ENCODE measurements at regions not wholly inside any gene's neighbourhood (a gene's known extent, or its start where the extent isn't known, plus 50 kb on each side); places are given as distances from the start of the nearest gene placed in this dataset.
"Not testable (repeated sequence)": the region's sequence is repeated elsewhere in the genome, so short reads cannot be mapped to it uniquely, and the experiment has no call there.

GRCh38 chr10:85504641-85505040 is 862.0 kb downstream of the GRID1 start:
- not testable (repeated sequence) for H3K9me3 ChIP-seq (ENCODE audit: insufficient read depth, low read depth, low read length); H3K9ac ChIP-seq (ENCODE audit: low read length); H3K79me1 ChIP-seq (ENCODE audit: low read length); H3K27me3 ChIP-seq (ENCODE audit: insufficient read depth, low read length); H3K4me2 ChIP-seq (ENCODE audit: low read length); DNase-seq; H3K14ac ChIP-seq (ENCODE audit: low read length); H2BK12ac ChIP-seq (ENCODE audit: low read length); H3K23ac ChIP-seq (ENCODE audit: low read length); H4K91ac ChIP-seq (ENCODE audit: low read depth, low read length); H3K4ac ChIP-seq (ENCODE audit: low read depth, low read length); H2BK5ac ChIP-seq (ENCODE audit: low read depth, low read length, poor library complexity); H2AFZ ChIP-seq (ENCODE audit: insufficient read depth, low read length, poor library complexity); H3K79me2 ChIP-seq (ENCODE audit: control insufficient read depth, insufficient read depth, low read length, poor library complexity); H3K4me1 ChIP-seq (ENCODE audit: control insufficient read depth in 1 of 2, insufficient read depth in 2 of 2, low read length in 2 of 2); H4K12ac ChIP-seq (ENCODE audit: low read depth, low read length); H4K8ac ChIP-seq (ENCODE audit: low read depth, low read length); H3K36me3 ChIP-seq (ENCODE audit: control insufficient read depth in 1 of 2, insufficient read depth in 2 of 2, low read length in 2 of 2); H2AK5ac ChIP-seq (ENCODE audit: low read length); H3K4me3 ChIP-seq (ENCODE audit: low read depth, low read length); H2BK120ac ChIP-seq (ENCODE audit: insufficient read depth, low read length, poor library complexity); H3K18ac ChIP-seq (ENCODE audit: low read length); H3K27ac ChIP-seq (ENCODE audit: low read depth, low read length)
- no CpG with 5 or more reads among the region's 10 CpGs for WGBS (ENCODE audit: extremely low coverage, insufficient coverage, insufficient read length)

GRCh38 chr10:85508159-85508558 is 858.4 kb downstream of the GRID1 start:
- Histone ChIP-seq H3K23ac (ENCODE audit: low read length) (no peak overlapping the region), H2AK5ac (ENCODE audit: low read length) (no peak overlapping the region), H3K36me3 (ENCODE audit: control insufficient read depth in 1 of 2, insufficient read depth in 2 of 2, low read length in 2 of 2) (no peaks in the 10 kb centered on the region), H2BK120ac (ENCODE audit: insufficient read depth, low read length, poor library complexity) (no peak overlapping the region), H3K9me3 (ENCODE audit: insufficient read depth, low read depth, low read length) (peaks cover 2% of the 10 kb centered on the region), H3K4ac (ENCODE audit: low read depth, low read length) (no peak overlapping the region), H2AFZ (ENCODE audit: insufficient read depth, low read length, poor library complexity) (no peak overlapping the region), H2BK5ac (ENCODE audit: low read depth, low read length, poor library complexity) (no peak overlapping the region), H4K12ac (ENCODE audit: low read depth, low read length) (no peak overlapping the region), H4K8ac (ENCODE audit: low read depth, low read length) (no peak overlapping the region), H3K18ac (ENCODE audit: low read length) (no peak overlapping the region), H3K4me1 (ENCODE audit: control insufficient read depth in 1 of 2, insufficient read depth in 2 of 2, low read length in 2 of 2) (no peaks in the 10 kb centered on the region), H3K4me2 (ENCODE audit: low read length) (no peak overlapping the region), H3K27ac (ENCODE audit: low read depth, low read length) (no peak overlapping the region), H3K14ac (ENCODE audit: low read length) (no peak overlapping the region), H4K91ac (ENCODE audit: low read depth, low read length) (no peak overlapping the region), H3K9ac (ENCODE audit: low read length) (no peak overlapping the region), H2BK12ac (ENCODE audit: low read length) (no peak overlapping the region), H3K79me1 (ENCODE audit: low read length) (no peaks in the 10 kb centered on the region), H3K27me3 (ENCODE audit: insufficient read depth, low read length) (no peaks in the 10 kb centered on the region), H3K4me3 (ENCODE audit: low read depth, low read length) (no peak overlapping the region), H3K79me2 (ENCODE audit: control insufficient read depth, insufficient read depth, low read length, poor library complexity) (no peaks in the 10 kb centered on the region)
- peak in 1 of 2 donors; percentile 19 for DNase-seq
- no CpG with 5 or more reads among the region's 2 CpGs for WGBS (ENCODE audit: extremely low coverage, insufficient coverage, insufficient read length)

- Histone ChIP-seq H2AK5ac (ENCODE audit: low read length) (no peak overlapping the region), H2AFZ (ENCODE audit: insufficient read depth, low read length, poor library complexity) (no peak overlapping the region), H2BK12ac (ENCODE audit: low read length) (no peak overlapping the region), H3K9ac (ENCODE audit: low read length) (no peak overlapping the region), H3K18ac (ENCODE audit: low read length) (no peak overlapping the region), H3K4me1 (ENCODE audit: control insufficient read depth in 1 of 2, insufficient read depth in 2 of 2, low read length in 2 of 2) (no peaks in the 10 kb centered on the region), H2BK120ac (ENCODE audit: insufficient read depth, low read length, poor library complexity) (no peak overlapping the region), H3K23ac (ENCODE audit: low read length) (no peak overlapping the region), H3K27ac (ENCODE audit: low read depth, low read length) (no peak overlapping the region), H3K4ac (ENCODE audit: low read depth, low read length) (no peak overlapping the region), H4K12ac (ENCODE audit: low read depth, low read length) (no peak overlapping the region), H3K36me3 (ENCODE audit: control insufficient read depth in 1 of 2, insufficient read depth in 2 of 2, low read length in 2 of 2) (no peaks in the 10 kb centered on the region), H3K4me2 (ENCODE audit: low read length) (no peak overlapping the region), H4K91ac (ENCODE audit: low read depth, low read length) (no peak overlapping the region), H3K9me3 (ENCODE audit: insufficient read depth, low read depth, low read length) (no peaks in the 10 kb centered on the region), H3K79me1 (ENCODE audit: low read length) (no peaks in the 10 kb centered on the region), H3K4me3 (ENCODE audit: low read depth, low read length) (no peak overlapping the region), H3K27me3 (ENCODE audit: insufficient read depth, low read length) (no peaks in the 10 kb centered on the region), H3K14ac (ENCODE audit: low read length) (no peak overlapping the region), H4K8ac (ENCODE audit: low read depth, low read length) (no peak overlapping the region), H3K79me2 (ENCODE audit: control insufficient read depth, insufficient read depth, low read length, poor library complexity) (no peaks in the 10 kb centered on the region), H2BK5ac (ENCODE audit: low read depth, low read length, poor library complexity) (no peak overlapping the region)
- DNase-seq = no peak
- WGBS (ENCODE audit: extremely low coverage, insufficient coverage, insufficient read length) = no CpG with 5 or more reads among the region's 5 CpGs
Measured at GRCh38 chr10:85510682-85511081, 855.9 kb downstream of the GRID1 start.

GRCh38 chr10:85513436-85513835 is 853.2 kb downstream of the GRID1 start:
- Histone ChIP-seq H2BK5ac (ENCODE audit: low read depth, low read length, poor library complexity) (no peak overlapping the region), H3K36me3 (ENCODE audit: control insufficient read depth in 1 of 2, insufficient read depth in 2 of 2, low read length in 2 of 2) (no peaks in the 10 kb centered on the region), H4K12ac (ENCODE audit: low read depth, low read length) (no peak overlapping the region), H4K8ac (ENCODE audit: low read depth, low read length) (no peak overlapping the region), H4K91ac (ENCODE audit: low read depth, low read length) (no peak overlapping the region), H3K9me3 (ENCODE audit: insufficient read depth, low read depth, low read length) (no peaks in the 10 kb centered on the region), H3K9ac (ENCODE audit: low read length) (no peak overlapping the region), H3K4ac (ENCODE audit: low read depth, low read length) (no peak overlapping the region), H3K79me1 (ENCODE audit: low read length) (no peaks in the 10 kb centered on the region), H3K23ac (ENCODE audit: low read length) (no peak overlapping the region), H3K14ac (ENCODE audit: low read length) (no peak overlapping the region), H3K4me1 (ENCODE audit: control insufficient read depth in 1 of 2, insufficient read depth in 2 of 2, low read length in 2 of 2) (no peaks in the 10 kb centered on the region), H3K27me3 (ENCODE audit: insufficient read depth, low read length) (no peaks in the 10 kb centered on the region), H3K79me2 (ENCODE audit: control insufficient read depth, insufficient read depth, low read length, poor library complexity) (no peaks in the 10 kb centered on the region), H2BK120ac (ENCODE audit: insufficient read depth, low read length, poor library complexity) (no peak overlapping the region), H2BK12ac (ENCODE audit: low read length) (no peak overlapping the region), H3K4me2 (ENCODE audit: low read length) (no peak overlapping the region), H2AK5ac (ENCODE audit: low read length) (no peak overlapping the region), H2AFZ (ENCODE audit: insufficient read depth, low read length, poor library complexity) (no peak overlapping the region), H3K18ac (ENCODE audit: low read length) (no peak overlapping the region), H3K27ac (ENCODE audit: low read depth, low read length) (no peak overlapping the region), H3K4me3 (ENCODE audit: low read depth, low read length) (no peak overlapping the region)
- no CpG with 5 or more reads among the region's 1 CpG for WGBS (ENCODE audit: extremely low coverage, insufficient coverage, insufficient read length)
- no peak for DNase-seq
